Choroid plexus epithelial cell (primary cell): ENCODE measurements at regions not wholly inside any gene's neighbourhood (a gene's known extent, or its start where the extent isn't known, plus 50 kb on each side); places are given as distances from the start of the nearest gene placed in this dataset.

Experiments used
- DNase-seq: peaks from one replicate; pipeline ENCODE4 v3.0.0-alpha.2; 2010; ENCODE audit warnings: low read depth
- H3K4me3 ChIP-seq: 2 replicates; pipeline ENCODE4 v1.5.1; 2011; ENCODE audit warnings: low read depth, mild to moderate bottlenecking, control low read depth, low read length, moderate library complexity
- TF ChIP-seq, protein P1 (sequence below): conservative IDR thresholded peaks from 2 replicates; pipeline ENCODE4 v1.5.1; 2011; ENCODE audit warnings: low read depth, mild to moderate bottlenecking, control low read depth, inconsistent platforms, low read length, moderate library complexity

DNA sequence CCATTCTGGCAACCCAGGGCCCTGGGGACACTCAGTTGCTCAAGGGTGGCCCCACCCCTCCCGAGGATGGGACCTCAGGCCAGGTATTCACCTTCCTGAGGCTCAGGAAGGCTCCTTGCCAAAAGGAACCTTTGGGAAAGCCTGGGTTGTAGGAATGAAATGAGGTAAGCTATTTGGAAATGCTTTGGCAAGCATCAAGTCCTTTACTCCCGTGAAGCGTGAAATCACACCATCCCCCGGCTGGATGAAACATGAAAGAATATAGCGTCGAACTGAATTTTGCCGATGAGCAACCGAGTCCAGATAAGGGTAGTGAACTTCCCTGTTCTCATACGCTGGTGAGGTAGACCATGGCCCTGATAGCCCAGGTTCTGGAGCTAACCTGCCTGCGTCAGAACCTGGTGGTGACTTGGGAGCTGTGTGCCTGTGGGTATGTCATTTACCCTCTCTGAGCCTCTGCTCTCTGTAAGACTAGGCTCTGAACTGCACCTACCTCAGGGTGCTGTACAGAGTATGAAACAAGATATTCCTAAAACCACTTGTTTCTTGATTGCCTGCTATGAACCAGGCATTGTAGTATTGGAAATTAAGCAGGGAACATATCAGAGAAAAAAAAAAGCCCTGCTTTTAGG, 105.3 kb upstream of the BOD1 start:
- TF ChIP-seq, protein P1, sequence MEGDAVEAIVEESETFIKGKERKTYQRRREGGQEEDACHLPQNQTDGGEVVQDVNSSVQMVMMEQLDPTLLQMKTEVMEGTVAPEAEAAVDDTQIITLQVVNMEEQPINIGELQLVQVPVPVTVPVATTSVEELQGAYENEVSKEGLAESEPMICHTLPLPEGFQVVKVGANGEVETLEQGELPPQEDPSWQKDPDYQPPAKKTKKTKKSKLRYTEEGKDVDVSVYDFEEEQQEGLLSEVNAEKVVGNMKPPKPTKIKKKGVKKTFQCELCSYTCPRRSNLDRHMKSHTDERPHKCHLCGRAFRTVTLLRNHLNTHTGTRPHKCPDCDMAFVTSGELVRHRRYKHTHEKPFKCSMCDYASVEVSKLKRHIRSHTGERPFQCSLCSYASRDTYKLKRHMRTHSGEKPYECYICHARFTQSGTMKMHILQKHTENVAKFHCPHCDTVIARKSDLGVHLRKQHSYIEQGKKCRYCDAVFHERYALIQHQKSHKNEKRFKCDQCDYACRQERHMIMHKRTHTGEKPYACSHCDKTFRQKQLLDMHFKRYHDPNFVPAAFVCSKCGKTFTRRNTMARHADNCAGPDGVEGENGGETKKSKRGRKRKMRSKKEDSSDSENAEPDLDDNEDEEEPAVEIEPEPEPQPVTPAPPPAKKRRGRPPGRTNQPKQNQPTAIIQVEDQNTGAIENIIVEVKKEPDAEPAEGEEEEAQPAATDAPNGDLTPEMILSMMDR: no peak
- H3K4me3 ChIP-seq: no peak overlapping the region

DNA sequence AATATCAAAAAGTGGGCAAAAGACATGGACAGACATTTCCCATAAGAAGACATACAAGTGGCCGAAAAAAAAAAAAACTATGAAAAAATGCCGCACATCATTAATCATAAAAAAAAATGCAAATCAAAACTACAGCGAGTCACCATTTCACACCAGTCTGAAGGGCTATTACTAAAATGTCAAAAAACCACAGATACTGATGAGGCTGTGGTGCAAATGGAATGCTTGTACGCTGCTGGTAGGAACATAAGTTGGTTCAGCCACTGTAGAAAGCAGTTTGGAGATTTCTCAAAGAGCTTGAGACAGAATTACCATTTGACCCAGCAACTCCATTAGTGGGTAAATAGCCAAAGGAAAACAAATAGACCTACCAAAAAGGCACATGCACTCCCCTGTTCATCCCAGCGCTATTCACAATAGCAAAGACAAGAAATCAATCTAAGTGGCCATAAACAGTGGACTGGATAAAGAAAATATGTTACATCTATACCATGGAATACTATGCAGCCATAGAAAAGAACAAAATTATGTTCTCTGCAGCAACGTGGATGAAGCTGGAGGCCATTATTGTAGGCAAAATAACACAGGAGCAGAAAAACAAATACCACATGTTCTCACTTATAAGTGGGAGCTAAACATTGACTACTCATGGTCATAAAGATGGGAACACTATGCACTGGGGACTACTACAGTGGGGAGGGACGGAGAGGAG, 110.6 kb upstream of the BOD1 start:
- H3K4me3 ChIP-seq: no peak overlapping the region
- TF ChIP-seq, protein P1: no peak
- peak; percentile 38 for DNase-seq

More for the DNA sequence above, 105.3 kb upstream of the BOD1 start:
- DNase-seq: no peak

- TF ChIP-seq, protein P1: no peak
- no peak for DNase-seq
These were observed 111.7 kb upstream of the BOD1 start for GRCh38 chr5:173727839-173728778.

DNA sequence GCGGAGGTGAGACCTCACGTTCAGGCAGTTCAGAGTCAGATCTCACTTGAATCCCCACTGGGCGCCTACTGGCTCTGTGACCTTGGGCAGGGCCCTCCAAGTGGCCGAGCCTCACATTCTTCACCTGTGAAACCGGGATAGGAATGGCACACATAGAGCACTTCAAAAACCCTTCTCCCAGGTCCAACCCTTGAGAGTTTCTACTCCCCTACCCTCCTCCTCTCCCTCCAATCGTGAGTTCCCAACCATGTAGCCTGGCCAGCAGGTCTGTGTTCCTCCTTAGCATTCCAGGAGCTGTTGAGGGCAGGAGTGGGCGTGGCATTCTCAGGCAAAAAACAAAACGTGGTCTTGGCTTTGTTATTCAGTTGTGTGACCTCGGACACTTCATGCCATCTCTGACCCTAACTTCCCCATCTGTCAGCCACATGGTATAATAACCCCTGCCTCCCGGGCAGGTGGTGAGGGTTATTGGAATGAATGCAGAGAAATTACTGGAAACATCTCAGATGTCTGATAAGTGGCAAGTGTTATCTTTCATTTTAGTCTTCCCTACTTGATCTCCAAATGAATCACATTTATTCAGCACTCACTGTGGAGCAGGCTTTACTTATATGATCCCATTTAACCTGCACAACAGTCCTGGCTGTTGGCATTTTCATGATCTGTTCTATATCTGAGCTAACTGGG, 112.8 kb upstream of the BOD1 start:
- TF ChIP-seq, protein P1: no peak
- DNase-seq: no peak
- no peak overlapping the region for H3K4me3 ChIP-seq

More at GRCh38 chr5:173727839-173728778, 111.7 kb upstream of the BOD1 start:
- H3K4me3 ChIP-seq: no peak overlapping the region

DNA sequence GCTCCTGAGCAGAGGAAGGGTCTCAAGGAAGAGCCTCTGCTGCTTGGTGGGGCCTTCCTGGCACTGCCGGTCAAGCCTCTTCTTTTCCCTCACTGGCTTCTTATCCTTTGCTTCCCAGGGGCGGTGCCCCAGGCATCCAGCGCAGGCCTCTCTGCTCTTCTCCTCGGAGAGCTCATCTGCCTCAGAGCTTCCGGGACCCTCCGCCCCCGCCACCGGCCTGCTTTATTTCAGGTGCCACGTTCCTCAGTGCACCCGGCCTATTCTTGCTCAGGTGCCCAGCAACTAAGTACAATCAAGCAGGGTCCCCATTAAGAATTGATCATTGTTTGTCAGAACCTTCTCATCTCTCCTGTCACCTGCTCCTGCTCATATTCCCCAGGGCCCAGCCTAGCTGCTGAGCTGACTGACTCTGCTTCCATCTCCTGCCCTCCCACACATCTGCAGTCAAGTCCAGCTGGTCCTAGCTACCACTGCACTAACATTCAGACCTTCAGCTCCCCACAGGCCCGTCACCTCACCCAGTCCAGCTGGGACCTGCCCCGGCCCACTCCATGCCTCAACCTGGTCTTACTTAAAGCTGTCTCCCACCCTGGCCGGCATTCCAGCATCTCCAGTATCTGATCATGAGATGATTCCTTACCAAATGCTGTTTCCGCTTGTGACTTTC, 114.3 kb upstream of the BOD1 start:
- DNase-seq: no peak
- no peak overlapping the region for H3K4me3 ChIP-seq
- TF ChIP-seq, protein P1: no peak

DNA sequence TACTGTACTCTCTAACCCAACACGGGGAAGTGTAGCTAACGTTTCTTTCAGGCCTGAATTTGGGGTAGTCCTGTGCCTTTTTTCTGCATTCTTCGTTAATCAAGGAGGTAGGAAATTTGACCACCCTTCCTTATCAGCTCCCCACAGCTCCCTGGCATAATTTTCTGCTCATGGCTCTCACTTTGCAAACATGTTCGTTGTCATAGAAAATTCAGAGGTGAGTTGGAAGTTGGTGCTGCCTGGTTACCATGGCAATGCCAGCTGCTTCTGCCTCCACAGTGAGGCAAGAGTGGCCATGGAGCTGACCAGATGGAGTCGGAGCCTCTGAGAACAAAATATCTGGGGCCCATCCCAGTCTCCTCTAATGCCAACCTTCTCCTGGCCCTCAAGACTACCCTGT, 116.6 kb upstream of the BOD1 start:
- H3K4me3 ChIP-seq: no peak overlapping the region
- no peak for DNase-seq
- TF ChIP-seq, protein P1: no peak
